HL-60 (cell line): ENCODE measurements at regions not wholly inside any gene's neighbourhood (a gene's known extent, or its start where the extent isn't known, plus 50 kb on each side); places are given as distances from the start of the nearest gene placed in this dataset.

Experiments
- DNase-seq, 2 experiments: peaks; one replicate each; pipeline ENCODE4 v3.0.0-alpha.2; 2010 to 2020; ENCODE audit warnings: low read depth in 1 of 2, low spot score in 1 of 2
- H3K27ac ChIP-seq: fragments of 250-450 bp; sonication (Bioruptor Pico); replicated peaks from 2 replicates; pipeline ENCODE4 v1.5.1; 2020; ENCODE audit warnings: mild to moderate bottlenecking, moderate library complexity
- H3K27me3 ChIP-seq: fragments of 250-450 bp; sonication (Bioruptor Pico); 2 replicates; pipeline ENCODE4 v1.5.1; 2021; ENCODE audit warnings: mild to moderate bottlenecking, moderate library complexity; ENCODE audit not compliant: insufficient read depth, poor library complexity, severe bottlenecking
- H3K4me3 ChIP-seq: replicated peaks from 2 replicates; pipeline ENCODE4 v1.5.1; 2011; ENCODE audit warnings: mild to moderate bottlenecking, control low read depth, low read length; ENCODE audit not compliant: insufficient read depth
- CTCF ChIP-seq: IDR thresholded peaks from one replicate; pipeline ENCODE4 v1.5.1; 2011; ENCODE audit warnings: low read length, control low read depth, inconsistent platforms; ENCODE audit not compliant: insufficient read depth
- GABPA ChIP-seq: IDR thresholded peaks from 2 replicates; pipeline ENCODE4 v1.6.1; 2012; ENCODE audit warnings: low read depth
- POLR2AphosphoS5 ChIP-seq: IDR thresholded peaks from 2 replicates; pipeline ENCODE4 v1.6.1; 2012; ENCODE audit warnings: low read depth
- SPI1 ChIP-seq: IDR thresholded peaks from 2 replicates; pipeline ENCODE4 v1.6.1; 2012; ENCODE audit warnings: low read depth, mild to moderate bottlenecking, borderline replicate concordance
- TF ChIP-seq, protein P1 (sequence below): IDR thresholded peaks from 2 replicates; pipeline ENCODE4 v1.6.1; 2012; ENCODE audit warnings: low read depth; ENCODE audit not compliant: insufficient replicate concordance

DNA sequence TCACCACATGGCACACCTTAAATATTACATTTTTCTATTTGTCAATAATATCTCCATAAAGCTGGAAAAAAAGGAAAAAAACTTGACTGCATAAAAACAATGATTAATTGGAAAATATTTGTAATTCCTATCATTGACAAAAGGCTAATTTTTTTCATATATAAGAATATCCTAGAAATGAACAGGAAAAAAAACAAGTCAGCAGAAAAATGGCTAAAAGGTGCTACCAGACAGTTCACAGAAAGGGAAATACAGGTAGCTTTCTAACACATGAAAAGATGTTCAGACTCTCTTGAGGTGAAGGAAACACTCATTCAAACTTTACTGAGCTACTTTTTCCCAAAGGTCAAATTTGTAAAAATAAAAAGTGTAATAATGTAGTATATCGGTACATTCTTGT lies 104.1 kb upstream of the SCAF8 start:
- DNase-seq: no peak
- Histone ChIP-seq H3K27ac (no peak overlapping the region), H3K27me3 (no peaks in the 10 kb centered on the region), H3K4me3 (no peak overlapping the region)
- TF ChIP-seq GABPA: no peak
- TF ChIP-seq SPI1: no peak
- TF ChIP-seq POLR2AphosphoS5: no peak
- TF ChIP-seq, protein P1, sequence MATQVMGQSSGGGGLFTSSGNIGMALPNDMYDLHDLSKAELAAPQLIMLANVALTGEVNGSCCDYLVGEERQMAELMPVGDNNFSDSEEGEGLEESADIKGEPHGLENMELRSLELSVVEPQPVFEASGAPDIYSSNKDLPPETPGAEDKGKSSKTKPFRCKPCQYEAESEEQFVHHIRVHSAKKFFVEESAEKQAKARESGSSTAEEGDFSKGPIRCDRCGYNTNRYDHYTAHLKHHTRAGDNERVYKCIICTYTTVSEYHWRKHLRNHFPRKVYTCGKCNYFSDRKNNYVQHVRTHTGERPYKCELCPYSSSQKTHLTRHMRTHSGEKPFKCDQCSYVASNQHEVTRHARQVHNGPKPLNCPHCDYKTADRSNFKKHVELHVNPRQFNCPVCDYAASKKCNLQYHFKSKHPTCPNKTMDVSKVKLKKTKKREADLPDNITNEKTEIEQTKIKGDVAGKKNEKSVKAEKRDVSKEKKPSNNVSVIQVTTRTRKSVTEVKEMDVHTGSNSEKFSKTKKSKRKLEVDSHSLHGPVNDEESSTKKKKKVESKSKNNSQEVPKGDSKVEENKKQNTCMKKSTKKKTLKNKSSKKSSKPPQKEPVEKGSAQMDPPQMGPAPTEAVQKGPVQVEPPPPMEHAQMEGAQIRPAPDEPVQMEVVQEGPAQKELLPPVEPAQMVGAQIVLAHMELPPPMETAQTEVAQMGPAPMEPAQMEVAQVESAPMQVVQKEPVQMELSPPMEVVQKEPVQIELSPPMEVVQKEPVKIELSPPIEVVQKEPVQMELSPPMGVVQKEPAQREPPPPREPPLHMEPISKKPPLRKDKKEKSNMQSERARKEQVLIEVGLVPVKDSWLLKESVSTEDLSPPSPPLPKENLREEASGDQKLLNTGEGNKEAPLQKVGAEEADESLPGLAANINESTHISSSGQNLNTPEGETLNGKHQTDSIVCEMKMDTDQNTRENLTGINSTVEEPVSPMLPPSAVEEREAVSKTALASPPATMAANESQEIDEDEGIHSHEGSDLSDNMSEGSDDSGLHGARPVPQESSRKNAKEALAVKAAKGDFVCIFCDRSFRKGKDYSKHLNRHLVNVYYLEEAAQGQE: no peak
- no peak for TF ChIP-seq CTCF

DNA sequence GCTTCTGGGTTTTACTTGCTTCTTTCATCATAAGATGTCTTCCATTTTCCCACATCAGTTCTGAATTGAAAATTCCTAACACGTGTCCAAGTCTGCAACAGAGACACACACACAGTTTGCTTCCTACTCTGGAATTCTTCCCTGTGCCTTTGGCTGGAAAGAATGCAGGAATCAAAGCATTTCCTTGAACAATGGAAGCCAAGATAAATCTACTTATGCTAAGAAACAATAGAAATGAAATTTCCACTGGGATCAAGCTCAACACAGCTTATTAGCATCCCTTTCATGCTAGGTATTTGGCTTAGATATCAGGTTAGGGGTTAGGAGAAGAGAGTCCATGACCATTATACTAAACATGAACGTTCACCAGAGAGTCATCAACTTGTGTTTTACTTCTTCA lies 101.1 kb upstream of the SCAF8 start:
- TF ChIP-seq GABPA: no peak
- no peak for TF ChIP-seq SPI1
- no peak for TF ChIP-seq POLR2AphosphoS5
- no peak for TF ChIP-seq CTCF
- TF ChIP-seq, protein P1: no peak
- Histone ChIP-seq H3K4me3 (no peak overlapping the region), H3K27me3 (no peaks in the 10 kb centered on the region), H3K27ac (no peak overlapping the region)
- no peak for DNase-seq

- DNase-seq: no peak
- Histone ChIP-seq H3K27me3 (peaks cover 2% of the 10 kb centered on the region), H3K4me3 (no peak overlapping the region), H3K27ac (no peak overlapping the region)
- TF ChIP-seq GABPA: no peak
- no peak for TF ChIP-seq CTCF
- TF ChIP-seq SPI1: no peak
- no peak for TF ChIP-seq POLR2AphosphoS5
- TF ChIP-seq, protein P1: no peak
Observed at GRCh38 chr6:154637392-154637791, 95.8 kb upstream of the SCAF8 start.
